Endodermal cell (in vitro differentiated cells): ENCODE measurements at regions not wholly inside any gene's neighbourhood (a gene's known extent, or its start where the extent isn't known, plus 50 kb on each side); places are given as distances from the start of the nearest gene placed in this dataset.

Experiments used
- DNase-seq: peaks from one replicate; pipeline ENCODE4 v3.0.0-alpha.2; 2017
- H3K27ac ChIP-seq: 2 replicates; pipeline ENCODE4 v1.5.1; 2013; ENCODE audit warnings: mild to moderate bottlenecking, low read depth, low read length, moderate library complexity
- H3K27me3 ChIP-seq: 2 replicates; pipeline ENCODE4 v1.6.1; 2013; ENCODE audit warnings: mild to moderate bottlenecking, low read length, moderate library complexity; ENCODE audit not compliant: insufficient read depth, control insufficient read depth, poor library complexity, severe bottlenecking
- H3K36me3 ChIP-seq: 2 replicates; pipeline ENCODE4 v1.7.0; 2013; ENCODE audit warnings: mild to moderate bottlenecking, low read length, moderate library complexity; ENCODE audit not compliant: control insufficient read depth, insufficient read depth
- H3K4me1 ChIP-seq: one replicate; pipeline ENCODE4 v1.7.0; 2013; ENCODE audit warnings: low read length; ENCODE audit not compliant: control insufficient read depth, insufficient read depth
- H3K4me3 ChIP-seq: 2 replicates; pipeline ENCODE4 v1.5.1; 2013; ENCODE audit warnings: mild to moderate bottlenecking, low read length, moderate library complexity
- H3K9ac ChIP-seq: 2 replicates; pipeline ENCODE4 v1.6.1; 2013; ENCODE audit warnings: mild to moderate bottlenecking, low read length, moderate library complexity; ENCODE audit not compliant: poor library complexity, severe bottlenecking; ENCODE audit errors: extremely low read depth
- H3K9me3 ChIP-seq: 2 replicates; pipeline ENCODE4 v1.6.1; 2013; ENCODE audit warnings: mild to moderate bottlenecking, low read length, moderate library complexity; ENCODE audit not compliant: control insufficient read depth
- H3K27ac Mint-ChIP-seq: 2 replicates; pipeline ENCODE4 v1.8.0; 2020; ENCODE audit warnings: mixed read lengths
- H3K27me3 Mint-ChIP-seq: 2 replicates; pipeline ENCODE4 v1.8.0; 2021; ENCODE audit warnings: mild to moderate bottlenecking, mixed read lengths; ENCODE audit not compliant: insufficient read depth
- H3K36me3 Mint-ChIP-seq: 2 replicates; pipeline ENCODE4 v1.8.0; 2020; ENCODE audit warnings: low read depth, mixed read lengths
- H3K4me1 Mint-ChIP-seq: 2 replicates; pipeline ENCODE4 v1.8.0; 2020; ENCODE audit warnings: mixed read lengths
- H3K4me3 Mint-ChIP-seq: 2 replicates; pipeline ENCODE4 v1.8.0; 2020; ENCODE audit warnings: mild to moderate bottlenecking, moderate library complexity, mixed read lengths
- H3K9me3 Mint-ChIP-seq: 2 replicates; pipeline ENCODE4 v1.8.0; 2020; ENCODE audit warnings: mild to moderate bottlenecking, mixed read lengths
- WGBS, 2 experiments: methylation state at CpG; one replicate each; pipeline versions ENCODE4 v1.1.5 to v1.1.7; 2013; ENCODE audit warnings: missing lambda C conversion rate in 2 of 2, mixed read lengths in 1 of 2; ENCODE audit not compliant: insufficient coverage in 1 of 2, insufficient read length in 1 of 2; 5-methylcytosine and 5-hydroxymethylcytosine counted together
- TF ChIP-seq, protein P1 (sequence below): fragments of 200-600 bp; sonication (generic); conservative IDR thresholded peaks from 2 replicates; pipeline ENCODE4 v1.5.0; 2021; ENCODE audit warnings: antibody characterized with exemption, mild to moderate bottlenecking

DNA sequence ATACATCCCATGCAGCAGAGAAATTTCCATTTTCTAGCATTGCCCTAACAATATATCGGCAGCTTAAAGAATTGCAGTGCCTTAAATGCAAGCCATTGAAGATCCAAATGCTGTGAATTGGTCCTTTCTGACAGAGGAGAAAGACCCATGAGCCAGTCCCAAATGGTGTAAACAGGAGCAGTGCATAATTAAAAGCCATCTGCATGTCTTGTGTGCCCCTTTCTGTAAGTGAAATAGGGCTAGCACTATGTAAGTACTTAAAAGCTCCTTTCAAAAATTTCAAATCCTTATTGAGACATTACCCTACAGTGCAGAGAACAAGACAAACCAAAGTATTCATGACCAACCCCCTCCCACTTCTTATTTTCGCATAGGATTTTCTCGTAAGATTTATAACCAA, 108.7 kb upstream of the LCORL start:
- Mint-ChIP-seq H3K4me1 (no peaks in the 10 kb centered on the region), H3K27me3 (no peaks in the 10 kb centered on the region), H3K36me3 (no peaks in the 10 kb centered on the region), H3K4me3 (no peak overlapping the region), H3K9me3 (peaks cover 4% of the 10 kb centered on the region), H3K27ac (no peak overlapping the region)
- 96 to 100% methylated on average over 1 to 3 of the region's 3 CpGs for WGBS, 2 experiments
- H3K27me3 ChIP-seq: no peaks in the 10 kb centered on the region
- no peaks in the 10 kb centered on the region for H3K4me1 ChIP-seq
- no peak overlapping the region for H3K4me3 ChIP-seq
- no peaks in the 10 kb centered on the region for H3K9me3 ChIP-seq
- DNase-seq: no peak
- H3K36me3 ChIP-seq: no peaks in the 10 kb centered on the region
- no peak overlapping the region for H3K27ac ChIP-seq
- H3K9ac ChIP-seq: no peak overlapping the region
- TF ChIP-seq, protein P1, sequence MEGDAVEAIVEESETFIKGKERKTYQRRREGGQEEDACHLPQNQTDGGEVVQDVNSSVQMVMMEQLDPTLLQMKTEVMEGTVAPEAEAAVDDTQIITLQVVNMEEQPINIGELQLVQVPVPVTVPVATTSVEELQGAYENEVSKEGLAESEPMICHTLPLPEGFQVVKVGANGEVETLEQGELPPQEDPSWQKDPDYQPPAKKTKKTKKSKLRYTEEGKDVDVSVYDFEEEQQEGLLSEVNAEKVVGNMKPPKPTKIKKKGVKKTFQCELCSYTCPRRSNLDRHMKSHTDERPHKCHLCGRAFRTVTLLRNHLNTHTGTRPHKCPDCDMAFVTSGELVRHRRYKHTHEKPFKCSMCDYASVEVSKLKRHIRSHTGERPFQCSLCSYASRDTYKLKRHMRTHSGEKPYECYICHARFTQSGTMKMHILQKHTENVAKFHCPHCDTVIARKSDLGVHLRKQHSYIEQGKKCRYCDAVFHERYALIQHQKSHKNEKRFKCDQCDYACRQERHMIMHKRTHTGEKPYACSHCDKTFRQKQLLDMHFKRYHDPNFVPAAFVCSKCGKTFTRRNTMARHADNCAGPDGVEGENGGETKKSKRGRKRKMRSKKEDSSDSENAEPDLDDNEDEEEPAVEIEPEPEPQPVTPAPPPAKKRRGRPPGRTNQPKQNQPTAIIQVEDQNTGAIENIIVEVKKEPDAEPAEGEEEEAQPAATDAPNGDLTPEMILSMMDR: no peak

DNA sequence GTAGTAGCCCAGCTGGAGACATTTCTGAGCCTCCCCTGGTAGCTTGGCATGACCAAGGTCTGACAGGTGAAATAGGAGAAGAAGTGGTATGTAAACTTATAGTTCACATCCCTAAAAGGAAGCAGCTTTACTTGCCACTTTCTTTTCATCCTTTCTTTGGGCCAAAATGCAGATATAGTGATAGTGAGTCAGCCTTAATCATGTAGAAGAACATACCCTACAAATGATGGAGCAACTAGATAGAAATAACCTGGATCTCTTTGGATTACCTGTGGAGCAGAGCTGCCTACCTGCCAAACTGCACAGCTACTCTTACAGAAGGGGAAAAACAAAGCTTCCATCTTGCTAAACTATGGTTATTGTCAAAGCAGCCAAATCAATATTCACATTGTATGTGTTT, 106.7 kb upstream of the LCORL start:
- Histone ChIP-seq H3K4me3 (no peak overlapping the region), H3K27ac (no peak overlapping the region), H3K9ac (no peak overlapping the region), H3K36me3 (no peaks in the 10 kb centered on the region), H3K27me3 (no peaks in the 10 kb centered on the region), H3K4me1 (no peaks in the 10 kb centered on the region), H3K9me3 (no peaks in the 10 kb centered on the region)
- Mint-ChIP-seq H3K4me1 (no peaks in the 10 kb centered on the region), H3K27ac (no peak overlapping the region), H3K27me3 (no peaks in the 10 kb centered on the region), H3K4me3 (no peak overlapping the region), H3K36me3 (no peaks in the 10 kb centered on the region), H3K9me3 (no peaks in the 10 kb centered on the region)
- no peak for DNase-seq
- TF ChIP-seq, protein P1: no peak

DNA sequence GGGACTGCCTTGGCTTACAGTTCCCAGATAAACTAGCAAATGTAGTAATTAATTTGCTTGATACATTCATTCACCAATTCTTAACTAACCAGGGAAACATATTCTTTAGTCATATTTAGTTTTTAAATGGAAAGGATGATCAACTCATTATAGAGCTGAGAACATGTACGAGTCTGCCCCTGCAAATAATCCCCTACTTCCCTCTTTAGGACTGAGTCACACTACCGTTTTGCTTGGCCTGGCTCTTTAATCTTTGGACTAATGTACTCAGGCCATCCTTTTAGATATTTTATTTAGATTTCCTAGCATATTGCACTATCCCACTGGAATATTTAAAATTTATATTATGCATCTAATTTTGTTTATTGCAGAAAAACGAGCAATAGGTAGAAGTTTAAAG, 105.5 kb upstream of the LCORL start:
- WGBS, 2 experiments: 68 to 84% methylated on average over 2 of the region's 3 CpGs
- TF ChIP-seq, protein P1: no peak
- no peaks in the 10 kb centered on the region for H3K9me3 Mint-ChIP-seq
- no peaks in the 10 kb centered on the region for H3K9me3 ChIP-seq
- H3K36me3 ChIP-seq: no peaks in the 10 kb centered on the region
- H3K27me3 ChIP-seq: no peaks in the 10 kb centered on the region
- H3K27me3 Mint-ChIP-seq: no peaks in the 10 kb centered on the region
- no peaks in the 10 kb centered on the region for H3K36me3 Mint-ChIP-seq
- H3K4me1 Mint-ChIP-seq: no peaks in the 10 kb centered on the region
- H3K4me3 Mint-ChIP-seq: no peak overlapping the region
- no peak overlapping the region for H3K27ac Mint-ChIP-seq
- H3K4me3 ChIP-seq: no peak overlapping the region
- no peak overlapping the region for H3K9ac ChIP-seq
- no peaks in the 10 kb centered on the region for H3K4me1 ChIP-seq
- DNase-seq: no peak
- H3K27ac ChIP-seq: no peak overlapping the region
